SW480 (cell line): ENCODE measurements at regions not wholly inside any gene's neighbourhood (a gene's known extent, or its start where the extent isn't known, plus 50 kb on each side); places are given as distances from the start of the nearest gene placed in this dataset.
"Not testable (repeated sequence)": the region's sequence is repeated elsewhere in the genome, so short reads cannot be mapped to it uniquely, and the experiment has no call there.

ENCODE experiments used
- DNase-seq: peaks from one replicate; pipeline ENCODE4 v3.0.0-alpha.2; 2016; ENCODE audit warnings: low spot score

DNA sequence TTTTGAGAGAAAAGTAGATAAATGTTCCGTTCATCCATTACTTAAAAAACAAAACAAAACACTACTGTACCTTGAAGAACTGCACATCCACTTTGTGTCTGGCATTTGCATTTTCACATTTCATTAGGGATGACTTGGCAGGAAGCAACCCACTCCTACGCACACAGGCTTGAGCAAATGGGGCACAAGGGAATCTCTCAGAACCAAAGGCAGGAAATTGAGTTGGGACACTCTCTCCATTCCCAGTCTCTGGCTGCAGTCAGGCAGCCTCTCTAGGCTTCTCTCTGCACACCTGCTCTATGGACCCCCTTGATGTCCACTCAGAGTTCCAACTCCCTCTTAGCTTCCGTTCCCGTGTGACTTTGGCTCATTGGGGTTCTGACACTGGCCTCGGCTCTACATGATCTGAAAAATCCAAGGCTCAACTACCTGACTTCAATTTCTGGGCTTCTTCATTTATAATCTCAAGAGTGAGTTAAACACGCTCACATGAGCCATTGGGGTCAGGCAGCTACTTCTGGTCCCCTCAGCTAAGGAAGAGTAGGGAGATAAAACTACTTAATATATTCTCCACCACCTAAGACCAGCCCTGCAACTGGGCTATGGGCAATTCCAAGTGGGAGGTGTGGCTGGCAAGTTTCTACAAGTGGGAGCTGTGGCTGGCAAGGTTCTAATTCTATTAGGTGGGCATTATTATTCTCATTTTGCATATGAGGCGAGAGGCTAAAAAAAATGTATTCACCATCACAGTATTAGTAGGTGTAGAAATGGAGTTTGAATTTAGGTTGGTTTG is 251.9 kb downstream of the SOD2 start:
- no peak for DNase-seq

DNA sequence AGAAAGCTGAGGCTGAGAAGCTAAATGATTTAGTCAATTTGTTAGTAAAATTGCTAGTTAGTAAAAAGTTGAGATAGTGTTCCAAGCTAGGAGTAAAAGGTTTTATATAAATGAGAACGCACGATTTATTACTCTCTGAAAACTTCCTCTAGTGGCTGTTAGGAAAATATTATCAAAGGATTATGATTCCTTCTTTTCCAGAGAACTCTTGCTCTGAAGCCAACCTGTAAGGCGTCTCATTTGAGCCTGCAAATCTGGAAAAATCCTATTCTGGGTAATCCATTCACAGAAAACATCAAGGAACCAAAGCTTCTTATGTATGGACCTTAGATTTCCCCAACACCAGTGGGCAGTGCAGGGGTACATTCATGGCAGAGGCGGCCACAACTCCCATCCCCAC is 252.7 kb downstream of the SOD2 start:
- DNase-seq: no peak

DNA sequence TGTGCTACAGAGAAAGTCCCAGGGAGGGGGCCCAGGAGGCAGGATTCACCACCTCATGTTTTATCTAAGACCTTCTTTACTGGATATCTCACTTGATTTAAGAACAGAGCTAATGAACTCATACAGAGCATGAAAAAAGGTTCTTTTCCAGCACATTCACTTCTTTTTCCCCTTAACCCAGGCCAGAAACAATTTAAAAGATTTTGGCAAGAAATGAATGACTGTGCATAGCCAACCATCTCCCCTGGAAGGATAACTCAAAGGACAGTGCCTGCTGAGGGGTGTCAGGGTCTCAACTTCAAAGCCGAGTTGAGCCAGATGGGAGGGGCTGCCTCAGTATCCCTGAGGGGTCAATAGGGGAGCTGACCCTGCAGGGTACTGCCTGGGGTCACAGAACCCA is 253.4 kb downstream of the SOD2 start:
- DNase-seq: no peak

DNA sequence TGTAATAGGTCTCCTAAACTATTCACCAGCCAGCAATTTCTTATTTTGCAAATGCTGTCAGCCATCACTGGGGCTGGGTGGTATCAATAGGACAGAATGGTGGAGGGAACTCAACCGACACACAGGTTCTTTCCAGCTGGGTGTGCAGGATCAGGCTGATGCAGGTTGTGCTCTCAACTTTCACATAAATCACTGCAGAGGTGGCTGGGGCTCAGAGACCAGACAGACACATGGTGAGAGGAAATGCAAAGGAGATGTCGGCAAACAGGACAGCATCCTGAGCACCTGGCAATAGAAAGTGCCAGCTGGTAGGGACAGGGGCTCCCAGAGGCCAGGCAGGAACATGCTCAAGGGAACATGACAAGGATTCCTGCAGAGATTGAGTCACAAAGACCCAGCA is 254.9 kb downstream of the SOD2 start:
- DNase-seq: no peak

DNA sequence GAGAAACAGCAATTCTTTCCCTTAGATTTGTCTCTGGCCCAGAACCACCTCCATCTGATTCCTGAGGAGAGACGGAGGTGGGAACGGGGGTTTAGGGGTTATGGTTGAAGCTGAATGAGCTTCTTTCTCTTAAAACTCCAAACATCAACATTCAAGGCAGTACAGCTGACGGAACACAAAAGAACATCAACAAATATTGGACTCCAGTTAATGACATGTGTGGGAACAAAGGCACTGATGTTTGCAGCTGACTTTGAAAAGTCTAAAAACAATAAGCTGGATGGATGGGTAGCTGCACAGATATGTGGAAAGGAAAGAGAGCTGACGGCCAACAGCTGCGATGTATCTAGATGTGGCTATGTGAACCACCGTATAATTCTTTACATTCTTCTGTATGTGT is 256.5 kb downstream of the SOD2 start:
- DNase-seq: no peak

DNA sequence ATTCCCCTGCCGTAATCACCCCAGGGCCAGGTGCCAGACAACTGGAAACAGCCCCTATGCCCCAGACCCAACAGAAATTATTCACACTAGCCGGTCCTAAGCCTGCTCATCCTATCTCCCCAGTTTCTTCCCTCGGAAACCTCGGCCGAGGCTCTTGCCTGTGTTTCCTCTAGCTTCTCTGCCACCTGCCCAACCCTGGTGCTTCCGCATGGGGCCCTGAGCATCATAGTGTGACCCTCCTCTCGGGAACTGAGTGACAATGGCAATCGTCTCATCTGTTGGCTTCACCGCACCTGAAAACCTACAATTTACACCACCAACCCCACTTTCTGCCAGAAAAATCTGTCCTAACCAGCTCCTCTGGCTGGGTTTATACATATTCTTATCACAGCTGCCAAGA is 257.3 kb downstream of the SOD2 start:
- DNase-seq: no peak

DNA sequence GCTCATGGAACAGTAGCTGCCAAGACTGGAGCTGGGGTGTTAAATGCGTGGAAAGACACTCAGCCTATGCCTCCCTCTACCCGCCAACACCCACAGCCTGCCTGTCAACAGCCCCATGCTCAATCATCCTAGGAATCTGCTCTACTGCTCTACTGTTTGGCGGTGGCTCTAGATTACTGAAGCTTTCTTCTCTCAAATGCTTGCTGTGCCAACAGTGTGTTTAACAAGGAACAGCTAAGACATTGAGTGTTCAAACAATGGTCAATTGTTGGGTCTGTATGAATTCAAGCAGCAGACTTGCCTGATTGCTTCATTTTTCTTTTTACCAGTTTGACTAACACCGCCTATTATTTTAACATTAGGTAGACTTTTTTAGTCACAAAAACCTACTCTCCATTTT is 258.6 kb downstream of the SOD2 start:
- no peak for DNase-seq

DNA sequence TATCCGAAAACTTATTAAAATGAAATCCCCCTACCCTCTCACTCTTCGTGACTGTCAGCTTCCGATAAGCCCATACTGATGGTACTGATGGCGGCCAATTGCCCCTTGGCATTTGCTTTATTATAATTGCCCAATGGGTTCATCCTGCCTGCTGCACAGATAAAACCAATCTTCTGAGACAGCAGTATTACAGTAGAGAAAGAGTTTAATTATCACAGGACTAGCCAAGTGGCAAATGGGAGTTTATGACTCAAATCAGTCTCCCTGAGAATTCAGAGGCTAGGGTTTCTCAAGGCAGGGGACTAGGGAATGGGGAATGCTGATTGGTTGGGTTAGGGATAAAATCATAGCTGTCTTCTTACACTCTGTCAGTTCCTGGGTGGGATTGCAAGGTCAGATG is 259.5 kb downstream of the SOD2 start:
- no peak for DNase-seq

DNA sequence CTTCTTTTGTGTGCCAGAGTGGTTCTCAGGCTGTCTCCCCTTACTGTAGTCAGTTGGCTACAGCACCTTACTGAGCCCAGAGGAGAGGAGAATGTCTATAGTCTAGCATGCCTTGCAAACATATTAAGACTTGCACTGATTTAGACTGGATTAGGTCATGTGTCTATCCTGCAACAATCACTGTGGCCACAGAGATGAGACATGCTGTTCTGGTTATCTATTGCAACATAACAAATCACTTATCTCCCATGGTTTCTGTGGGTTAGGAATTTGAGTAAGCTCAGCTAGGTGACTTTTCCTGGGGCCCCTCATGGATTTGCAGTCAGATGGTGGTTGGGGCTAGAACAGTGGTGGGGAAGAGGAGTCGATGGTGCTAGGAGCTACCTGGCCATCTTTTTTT is 261.3 kb downstream of the SOD2 start:
- no peak for DNase-seq

DNA sequence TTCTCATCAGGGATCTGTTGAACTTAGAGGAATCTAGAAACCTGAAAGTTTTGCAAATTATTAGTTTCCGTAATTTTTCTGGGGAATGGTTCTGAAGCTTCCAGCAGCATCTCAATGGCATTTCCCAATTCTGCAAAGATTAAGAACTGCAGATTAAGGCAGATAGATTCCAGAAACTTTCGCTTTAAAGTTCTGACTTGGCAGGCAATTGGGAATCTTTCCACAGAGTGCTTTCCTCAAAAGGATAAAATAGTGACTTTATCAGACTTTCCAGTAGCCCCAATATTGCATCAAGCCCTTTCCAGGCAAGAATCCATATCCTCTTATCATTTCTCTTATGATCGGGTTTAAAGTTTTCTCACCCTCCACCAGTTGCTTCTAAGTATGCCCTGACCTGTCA is 261.1 kb downstream of the FNDC1 start:
- no peak for DNase-seq

DNA sequence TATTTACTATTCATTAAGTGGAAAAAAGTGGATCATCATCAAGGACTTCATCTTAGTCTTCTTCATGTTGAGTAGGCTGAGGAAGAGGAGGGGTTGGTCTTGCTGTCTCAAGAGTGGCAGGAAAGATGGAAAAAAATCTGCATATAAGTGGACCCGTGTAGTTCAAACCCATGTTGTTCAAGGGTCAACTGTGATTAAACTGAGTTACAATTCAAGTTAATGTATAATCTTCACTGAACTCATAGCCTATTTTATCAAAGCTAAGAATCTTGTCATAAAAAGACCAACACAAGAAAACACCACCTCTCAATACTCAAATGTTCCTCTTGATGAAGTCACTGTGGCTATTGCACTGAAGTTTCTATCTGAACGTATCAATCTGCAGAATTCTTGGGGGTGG is 260.2 kb downstream of the FNDC1 start:
- no peak for DNase-seq

DNA sequence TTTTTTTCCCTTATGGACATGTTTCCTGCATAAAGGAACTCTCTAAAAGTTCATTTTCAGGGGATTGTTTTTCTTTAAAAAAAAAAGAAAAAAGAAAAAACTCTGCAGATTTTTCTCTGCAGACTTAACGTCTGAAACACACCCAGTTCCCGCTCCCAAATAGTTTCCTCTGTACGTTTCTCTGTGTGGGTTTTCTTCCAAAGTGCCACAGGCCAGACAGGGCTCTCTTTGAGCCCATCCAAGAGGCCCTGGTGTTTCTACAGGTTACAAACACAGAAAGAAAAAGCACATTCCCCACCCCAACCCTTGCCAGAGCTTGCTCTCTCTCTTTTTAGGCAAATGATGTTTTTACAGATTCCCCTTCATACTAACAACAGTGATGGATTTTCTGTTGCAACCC is 258.6 kb downstream of the FNDC1 start:
- no peak for DNase-seq

DNA sequence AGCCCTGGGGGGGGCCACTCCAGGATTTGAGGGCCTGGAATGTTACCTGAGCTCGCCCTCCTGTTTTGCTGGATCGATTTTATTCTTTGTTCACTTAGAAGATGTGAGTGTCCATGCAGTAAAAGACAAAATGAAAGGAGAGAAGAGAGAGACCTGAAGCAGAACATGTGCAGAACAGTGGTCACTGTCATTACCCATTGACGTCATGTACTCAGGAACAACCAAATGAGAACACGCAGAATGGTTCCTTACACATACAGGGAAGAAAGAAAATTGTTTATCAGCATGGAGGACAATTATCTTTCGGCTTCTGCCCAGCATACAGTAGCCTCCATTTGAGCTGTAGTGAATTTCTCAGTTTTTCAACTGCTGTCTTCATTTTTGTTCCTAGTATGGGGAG is 258.1 kb downstream of the FNDC1 start:
- DNase-seq: no peak

DNA sequence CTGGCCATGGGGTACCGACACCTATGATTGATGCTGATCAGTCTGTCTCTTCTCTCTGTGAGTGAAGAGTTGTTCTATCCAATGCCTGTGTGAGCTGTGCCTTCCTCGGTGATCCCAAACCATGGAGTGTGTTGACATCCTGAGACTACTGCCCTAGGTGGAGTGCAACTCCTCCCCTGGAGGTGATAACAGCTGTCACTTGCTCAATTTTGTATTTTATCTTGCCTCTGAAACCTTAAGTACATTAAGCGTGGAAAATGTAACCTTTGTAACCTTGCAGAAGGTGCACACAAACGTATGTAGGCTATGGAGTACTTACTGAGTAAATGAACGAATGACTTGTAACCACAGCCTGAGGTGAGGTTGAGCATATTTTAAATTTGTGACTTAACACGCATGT is 256.2 kb downstream of the FNDC1 start:
- DNase-seq: no peak

DNA sequence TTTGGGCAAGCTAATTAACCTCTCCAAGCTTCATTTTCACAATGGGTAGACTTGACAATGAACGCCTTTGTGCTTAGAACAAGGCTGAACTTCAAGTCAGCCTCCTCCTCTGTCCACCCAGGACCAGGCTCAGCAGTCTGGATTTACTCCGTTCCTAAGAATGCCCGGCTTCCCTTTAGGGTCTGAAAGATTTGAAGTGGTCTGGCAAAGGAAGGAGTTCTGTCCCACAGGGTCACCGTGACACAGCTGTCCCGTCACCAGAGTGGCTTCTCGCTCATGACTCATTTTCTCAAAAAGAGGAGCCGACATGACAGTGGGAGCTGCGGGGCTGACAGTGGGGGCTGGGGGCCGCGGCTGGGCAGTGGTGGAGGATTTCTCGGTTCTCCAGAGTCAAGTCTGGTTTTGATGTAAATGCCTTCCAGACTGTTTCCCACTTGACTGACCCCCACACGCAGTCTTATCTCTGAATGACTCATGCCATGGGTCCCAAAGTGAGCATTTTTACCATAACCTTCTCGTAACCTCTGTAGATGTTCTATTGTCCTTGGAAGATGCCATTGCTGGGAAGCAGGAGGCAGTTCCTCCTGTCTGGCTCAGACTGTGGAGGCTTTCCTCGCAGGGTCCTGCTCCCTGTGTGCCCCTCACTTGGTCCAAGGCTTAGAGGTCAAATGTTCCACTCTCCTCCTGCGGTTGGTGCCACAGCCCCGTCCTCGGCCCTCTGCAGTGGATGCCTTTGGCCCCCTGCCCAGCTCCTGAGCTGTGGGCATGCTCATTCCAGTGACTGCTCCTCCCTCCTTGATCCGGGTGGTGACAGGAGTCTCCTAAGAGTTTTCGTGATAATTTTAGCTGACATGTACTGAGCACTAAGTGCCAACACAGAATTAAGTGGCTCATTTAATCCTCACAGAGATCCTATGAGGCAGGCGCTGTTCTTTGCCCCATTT is 253.1 kb downstream of the FNDC1 start:
- no peak for DNase-seq

DNA sequence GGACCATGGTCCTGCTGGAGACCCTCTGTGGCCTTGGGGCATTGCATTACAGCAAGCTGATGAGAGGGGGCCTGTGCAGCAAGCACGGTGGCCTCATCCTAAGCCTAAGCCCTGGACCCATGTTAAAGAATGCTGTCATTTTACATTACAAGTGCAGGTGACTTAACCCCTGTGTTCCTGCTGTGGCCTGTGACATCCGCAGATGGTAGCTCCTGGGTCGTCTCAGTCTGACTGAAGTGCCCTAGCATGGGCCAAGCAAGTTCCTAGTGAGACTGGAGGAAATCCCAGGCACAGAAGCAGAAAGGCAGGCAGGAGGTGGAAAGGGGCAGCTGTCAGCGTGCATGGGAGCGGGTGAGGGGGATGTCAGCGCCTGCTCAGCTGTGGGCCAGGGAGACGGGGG is 252.4 kb downstream of the FNDC1 start:
- no peak for DNase-seq

DNA sequence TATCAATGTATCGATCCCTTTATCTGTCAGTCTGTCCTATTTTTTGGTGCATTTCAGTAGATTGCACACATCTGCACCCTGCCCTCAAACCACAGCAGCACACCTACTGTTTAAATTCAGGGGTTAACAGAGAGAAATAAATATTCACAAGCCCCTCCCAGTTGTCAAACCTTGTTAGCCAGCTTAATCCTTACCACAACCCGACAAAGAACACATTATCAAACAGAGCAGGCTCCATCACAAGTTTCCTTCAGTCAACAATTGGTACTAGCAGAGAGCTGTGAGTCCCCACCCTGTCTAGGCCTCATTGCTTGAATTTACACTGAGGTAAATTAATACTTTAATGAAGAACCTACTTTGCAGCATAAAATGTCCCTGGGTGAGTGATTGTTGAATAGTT is 249.8 kb downstream of the FNDC1 start:
- no peak for DNase-seq

DNA sequence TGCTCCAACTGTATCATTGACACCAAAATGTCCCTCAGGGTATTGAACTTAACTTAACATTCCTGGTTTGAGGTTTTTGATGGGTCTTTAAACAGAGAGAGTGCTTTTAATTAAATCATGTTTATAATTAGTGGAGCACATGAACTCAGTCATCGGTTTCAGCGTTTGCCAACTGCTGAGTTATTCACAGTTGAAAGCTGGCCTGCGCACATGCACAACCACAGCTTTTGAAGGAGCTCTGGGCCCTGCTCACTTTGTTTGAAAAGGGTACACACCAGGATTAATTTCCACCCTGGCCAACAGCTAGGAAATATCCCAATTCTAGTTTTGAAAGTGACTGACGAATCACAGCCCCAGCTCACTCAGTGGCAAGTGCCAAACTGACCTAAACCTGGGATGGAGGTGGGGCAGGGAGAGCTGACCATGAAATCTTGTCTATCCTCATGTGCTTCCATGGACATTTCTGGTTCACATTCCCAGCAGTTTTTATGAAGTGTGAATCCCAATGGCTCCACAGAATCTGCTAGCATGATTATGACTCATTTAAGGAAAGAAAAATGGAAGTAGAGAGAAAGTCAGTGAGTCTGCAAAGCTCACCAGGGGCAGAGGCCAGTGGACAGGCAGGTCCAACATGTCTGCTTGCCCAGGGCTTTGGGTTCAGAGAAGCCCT is 247.8 kb downstream of the FNDC1 start:
- DNase-seq: no peak

DNA sequence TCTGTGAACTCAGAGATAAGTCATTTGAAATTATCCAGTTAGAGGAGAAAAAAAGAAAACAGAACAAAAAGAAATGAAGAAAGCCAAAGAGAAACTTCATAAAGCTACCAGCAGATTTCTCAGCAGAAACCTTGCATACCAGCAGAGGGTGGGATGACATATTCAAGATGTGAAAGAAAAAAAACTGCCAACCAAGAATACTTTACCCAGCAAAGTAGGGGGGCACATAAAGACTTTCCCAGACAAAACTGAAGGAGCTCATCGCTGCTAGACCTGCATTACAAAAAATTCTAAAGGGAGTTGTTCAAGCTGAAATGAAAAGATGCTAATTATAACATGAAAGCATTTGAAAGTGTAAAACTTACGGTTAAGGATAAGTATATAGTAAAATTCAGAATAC is 246.3 kb downstream of the FNDC1 start:
- no peak for DNase-seq

DNA sequence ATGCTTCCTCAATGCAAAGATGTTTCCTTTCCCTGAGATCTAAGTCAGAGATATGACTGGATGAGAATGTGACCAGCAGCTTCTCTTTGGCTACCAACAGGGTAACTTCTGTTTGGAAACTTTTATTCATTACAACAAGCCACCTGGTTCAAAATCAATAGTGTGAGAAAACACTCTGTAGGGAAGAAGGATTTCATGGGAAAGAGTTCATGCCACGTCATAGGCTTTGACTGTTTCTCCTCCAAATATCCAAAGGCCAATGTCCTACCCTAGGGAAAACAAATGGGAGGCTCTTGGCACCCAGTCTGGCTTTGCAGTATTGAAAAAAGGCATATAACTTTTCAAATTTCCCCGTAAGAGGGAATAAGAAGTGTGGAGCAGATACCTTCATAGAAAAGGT is 245.5 kb downstream of the FNDC1 start:
- no peak for DNase-seq

DNA sequence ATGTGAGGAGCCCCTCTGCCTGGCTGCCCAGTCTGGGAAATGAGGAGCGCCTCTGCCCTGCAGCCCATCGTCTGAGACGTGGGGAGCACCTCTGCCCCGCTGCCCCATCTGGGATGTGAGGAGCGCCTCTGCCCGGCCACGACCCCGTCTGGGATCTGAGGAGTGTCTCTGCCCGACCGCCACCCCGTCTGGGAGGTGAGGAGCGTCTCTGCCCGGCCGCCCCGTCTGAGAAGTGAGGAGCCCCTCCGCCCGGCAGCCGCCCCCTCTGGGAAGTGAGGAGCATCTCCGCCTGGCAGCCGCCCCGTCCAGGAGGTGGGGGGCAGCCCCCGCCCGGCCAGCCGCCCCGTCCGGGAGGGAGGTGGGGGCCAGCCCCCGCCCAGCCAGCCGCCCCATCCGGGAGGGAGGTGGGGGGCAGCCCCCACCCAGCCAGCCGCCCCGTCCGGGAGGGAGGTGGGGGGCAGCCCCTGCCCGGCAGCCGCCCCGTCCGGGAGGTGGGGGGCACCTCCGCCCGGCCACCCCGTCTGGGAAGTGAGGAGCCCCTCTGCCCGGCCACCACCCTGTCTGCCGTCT is 238.1 kb downstream of the FNDC1 start:
- DNase-seq: not testable (repeated sequence)

DNA sequence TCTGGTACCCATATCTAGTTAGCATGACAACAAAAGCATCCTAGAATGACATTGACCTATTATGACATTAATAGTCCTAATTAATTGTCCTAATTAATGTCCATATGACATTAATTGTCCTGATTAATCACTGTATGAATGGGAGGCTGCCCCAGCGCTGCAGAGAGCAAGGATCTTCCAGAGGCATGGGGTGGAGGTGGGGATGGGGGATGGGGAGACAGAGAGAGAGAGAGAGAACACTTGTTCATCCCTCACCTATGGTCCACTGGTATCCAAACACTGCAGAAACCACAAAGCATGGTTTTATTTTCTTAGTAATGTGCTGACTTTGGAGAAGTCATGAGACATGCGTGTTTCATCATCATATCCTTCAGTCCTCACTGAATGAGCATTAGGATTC is 235.1 kb downstream of the FNDC1 start:
- DNase-seq: no peak

DNA sequence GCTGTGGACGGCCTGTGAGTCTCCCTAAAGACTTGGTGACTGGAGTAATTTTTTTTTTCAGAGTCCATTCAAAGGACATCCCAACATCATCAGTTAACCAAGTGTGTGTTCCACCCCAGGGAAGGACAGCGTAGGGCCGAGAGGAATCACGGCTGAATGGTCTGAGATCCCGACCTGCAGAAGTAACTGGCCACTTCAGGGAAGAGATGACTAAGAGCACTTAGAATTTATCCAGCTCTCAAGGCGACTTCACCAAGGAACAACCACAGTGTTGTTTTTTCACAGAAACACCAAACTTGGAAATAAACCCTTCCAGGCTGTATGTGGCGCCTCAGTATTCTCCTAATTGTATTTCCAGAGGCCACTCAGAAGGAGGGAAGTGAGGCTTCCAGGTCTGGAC is 231.6 kb downstream of the FNDC1 start:
- DNase-seq: no peak
